Testis (tissue), 2 donors: ENCODE measurements at regions not wholly inside any gene's neighbourhood (a gene's known extent, or its start where the extent isn't known, plus 50 kb on each side); places are given as distances from the start of the nearest gene placed in this dataset.

Experiments used
- POLR2A ChIP-seq: fragments of 450-650 bp; IDR thresholded peaks from one replicate; pipeline ENCODE4 v1.6.1; 2017; ENCODE audit warnings: antibody characterized with exemption, mild to moderate bottlenecking, moderate library complexity
- TF ChIP-seq, protein P1 (sequence below), 3 experiments: fragments of 450-650 bp in 2 of 3; fragments of 200-600 bp in 1 of 3; sonication (generic) in 1 of 3; IDR thresholded peaks; one replicate each; pipeline ENCODE4 v1.5.1; 2016 to 2019; ENCODE audit warnings: antibody characterized with exemption in 3 of 3, mild to moderate bottlenecking in 2 of 3, moderate library complexity in 1 of 3

DNA sequence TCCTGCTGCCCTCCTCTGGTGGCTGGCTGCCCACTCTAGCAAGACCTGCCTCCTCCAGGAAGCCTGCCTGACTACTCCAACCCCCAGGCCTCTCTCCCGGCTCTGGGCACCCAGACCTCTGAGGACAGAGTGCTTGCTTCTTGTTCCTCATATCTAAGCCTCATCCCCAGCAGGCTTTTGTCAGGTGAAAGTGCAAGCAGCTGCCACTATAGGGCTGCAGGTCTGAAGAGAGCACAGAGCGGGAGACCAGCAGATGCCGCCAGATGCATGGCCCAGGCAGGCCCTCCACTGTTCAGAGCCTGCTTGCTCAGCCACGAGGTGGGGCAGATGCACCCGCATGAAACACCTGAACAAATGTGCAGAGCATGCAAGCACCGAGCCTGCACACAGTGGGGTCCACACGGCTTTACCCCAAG lies 73.0 kb downstream of the SERPINA3 start:
- TF ChIP-seq, protein P1, sequence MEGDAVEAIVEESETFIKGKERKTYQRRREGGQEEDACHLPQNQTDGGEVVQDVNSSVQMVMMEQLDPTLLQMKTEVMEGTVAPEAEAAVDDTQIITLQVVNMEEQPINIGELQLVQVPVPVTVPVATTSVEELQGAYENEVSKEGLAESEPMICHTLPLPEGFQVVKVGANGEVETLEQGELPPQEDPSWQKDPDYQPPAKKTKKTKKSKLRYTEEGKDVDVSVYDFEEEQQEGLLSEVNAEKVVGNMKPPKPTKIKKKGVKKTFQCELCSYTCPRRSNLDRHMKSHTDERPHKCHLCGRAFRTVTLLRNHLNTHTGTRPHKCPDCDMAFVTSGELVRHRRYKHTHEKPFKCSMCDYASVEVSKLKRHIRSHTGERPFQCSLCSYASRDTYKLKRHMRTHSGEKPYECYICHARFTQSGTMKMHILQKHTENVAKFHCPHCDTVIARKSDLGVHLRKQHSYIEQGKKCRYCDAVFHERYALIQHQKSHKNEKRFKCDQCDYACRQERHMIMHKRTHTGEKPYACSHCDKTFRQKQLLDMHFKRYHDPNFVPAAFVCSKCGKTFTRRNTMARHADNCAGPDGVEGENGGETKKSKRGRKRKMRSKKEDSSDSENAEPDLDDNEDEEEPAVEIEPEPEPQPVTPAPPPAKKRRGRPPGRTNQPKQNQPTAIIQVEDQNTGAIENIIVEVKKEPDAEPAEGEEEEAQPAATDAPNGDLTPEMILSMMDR (IDR thresholded peaks at IDR 0.05) = no peak
- TF ChIP-seq POLR2A = no peak
